Endothelial cell (in vitro differentiated cells): ENCODE measurements at regions not wholly inside any gene's neighbourhood (a gene's known extent, or its start where the extent isn't known, plus 50 kb on each side); places are given as distances from the start of the nearest gene placed in this dataset.
A peak's percentile ranks its signal among the peaks of the same experiment; 100 is the strongest.

Experiments used
- DNase-seq: peaks from one replicate; pipeline ENCODE4 v3.0.0; 2021; ENCODE audit warnings: low spot score
- H3K27ac Mint-ChIP-seq: one replicate; pipeline ENCODE4 v1.8.0; 2021; ENCODE audit warnings: mixed read lengths, inconsistent platforms; ENCODE audit not compliant: unreplicated experiment
- H3K27me3 Mint-ChIP-seq: one replicate; pipeline ENCODE4 v1.8.0; 2021; ENCODE audit warnings: mild to moderate bottlenecking, moderate library complexity, mixed read lengths, inconsistent platforms; ENCODE audit not compliant: unreplicated experiment
- H3K36me3 Mint-ChIP-seq: one replicate; pipeline ENCODE4 v1.8.0; 2021; ENCODE audit warnings: mild to moderate bottlenecking, low read depth, mixed read lengths, inconsistent platforms; ENCODE audit not compliant: unreplicated experiment
- H3K4me1 Mint-ChIP-seq: one replicate; pipeline ENCODE4 v1.8.0; 2021; ENCODE audit warnings: mild to moderate bottlenecking, mixed read lengths, inconsistent platforms; ENCODE audit not compliant: unreplicated experiment
- H3K4me3 Mint-ChIP-seq: one replicate; pipeline ENCODE4 v1.8.0; 2021; ENCODE audit warnings: mild to moderate bottlenecking, mixed read lengths, inconsistent platforms; ENCODE audit not compliant: unreplicated experiment
- H3K9me3 Mint-ChIP-seq: one replicate; pipeline ENCODE4 v1.8.0; 2021; ENCODE audit warnings: mixed read lengths, inconsistent platforms; ENCODE audit not compliant: unreplicated experiment
- CTCF ChIP-seq: fragments of 200-600 bp; sonication (generic); IDR thresholded peaks from one replicate; pipeline ENCODE4 v1.5.0; 2021; ENCODE audit warnings: antibody characterized with exemption; ENCODE audit not compliant: unreplicated experiment

DNA sequence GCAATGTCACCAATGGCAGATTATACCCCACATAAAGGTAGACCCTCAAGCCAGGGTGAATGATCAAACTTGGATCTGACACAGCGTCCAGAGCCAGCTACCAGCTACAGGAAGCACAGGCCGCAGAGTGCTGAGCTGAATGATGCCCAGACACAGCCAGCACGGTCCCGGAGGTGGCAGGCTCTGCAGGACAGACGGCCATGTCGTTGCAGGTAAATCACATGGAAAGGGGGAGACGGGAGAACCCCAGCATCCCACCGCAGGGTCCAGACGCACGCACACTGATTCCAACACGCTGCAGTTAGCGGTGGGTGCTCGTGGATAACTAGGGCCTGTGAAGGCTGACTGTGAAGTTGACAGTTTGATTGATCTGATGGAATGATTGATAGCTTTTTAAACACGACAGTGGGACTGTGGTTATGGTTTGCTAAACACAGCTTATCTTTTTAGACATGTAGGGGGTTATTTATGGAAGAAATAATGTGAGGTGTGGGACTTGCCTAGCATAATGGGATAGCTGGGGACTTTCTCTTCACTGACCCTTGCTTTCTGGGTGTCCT, 228.5 kb downstream of the ERMARD start:
- Mint-ChIP-seq H3K27ac (no peak overlapping the region), H3K4me3 (no peak overlapping the region), H3K9me3 (no peaks in the 10 kb centered on the region), H3K36me3 (no peaks in the 10 kb centered on the region), H3K27me3 (peaks cover 2% of the 10 kb centered on the region), H3K4me1 (no peaks in the 10 kb centered on the region)
- TF ChIP-seq CTCF: no peak
- DNase-seq: no peak

DNA sequence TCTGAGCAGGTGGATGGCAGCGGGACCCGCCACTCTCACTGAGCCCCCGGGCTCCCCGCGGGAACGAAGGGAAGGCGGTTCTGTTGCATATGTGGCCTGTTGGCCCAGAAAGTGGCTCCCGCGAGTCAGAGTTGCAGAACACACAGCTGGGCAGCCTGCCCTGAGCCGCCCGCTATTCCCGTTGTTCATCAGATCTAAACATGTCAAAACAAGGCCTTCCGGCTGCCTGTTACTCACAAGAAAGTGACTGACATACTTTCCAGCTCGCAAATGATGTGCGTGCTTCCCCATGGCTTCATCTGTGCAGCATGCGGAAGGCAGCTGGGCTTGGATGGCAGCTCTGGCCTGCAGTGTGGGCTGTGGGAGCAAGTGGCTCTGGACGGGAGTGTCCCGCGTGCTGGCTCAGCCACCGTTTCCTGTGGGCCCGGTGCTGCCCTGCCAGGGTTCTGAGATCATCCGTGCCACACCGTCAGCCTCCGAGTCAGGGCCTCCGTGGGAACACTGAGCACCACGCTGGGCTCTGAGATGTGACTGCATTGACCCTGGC, 227.3 kb downstream of the ERMARD start:
- no peaks in the 10 kb centered on the region for H3K4me1 Mint-ChIP-seq

GRCh38 chr6:169977434-169978265, 226.2 kb downstream of the ERMARD start:
- no peak for TF ChIP-seq CTCF
- Mint-ChIP-seq H3K9me3 (no peaks in the 10 kb centered on the region), H3K4me3 (no peak overlapping the region), H3K27ac (no peak overlapping the region), H3K4me1 (no peaks in the 10 kb centered on the region), H3K36me3 (no peaks in the 10 kb centered on the region), H3K27me3 (peaks cover 2% of the 10 kb centered on the region)
- no peak for DNase-seq

More for the DNA sequence above, 227.3 kb downstream of the ERMARD start:
- TF ChIP-seq CTCF: no peak
- Mint-ChIP-seq H3K36me3 (no peaks in the 10 kb centered on the region), H3K4me3 (no peak overlapping the region), H3K27me3 (peaks cover 2% of the 10 kb centered on the region), H3K9me3 (no peaks in the 10 kb centered on the region), H3K27ac (no peak overlapping the region)
- DNase-seq: no peak

DNA sequence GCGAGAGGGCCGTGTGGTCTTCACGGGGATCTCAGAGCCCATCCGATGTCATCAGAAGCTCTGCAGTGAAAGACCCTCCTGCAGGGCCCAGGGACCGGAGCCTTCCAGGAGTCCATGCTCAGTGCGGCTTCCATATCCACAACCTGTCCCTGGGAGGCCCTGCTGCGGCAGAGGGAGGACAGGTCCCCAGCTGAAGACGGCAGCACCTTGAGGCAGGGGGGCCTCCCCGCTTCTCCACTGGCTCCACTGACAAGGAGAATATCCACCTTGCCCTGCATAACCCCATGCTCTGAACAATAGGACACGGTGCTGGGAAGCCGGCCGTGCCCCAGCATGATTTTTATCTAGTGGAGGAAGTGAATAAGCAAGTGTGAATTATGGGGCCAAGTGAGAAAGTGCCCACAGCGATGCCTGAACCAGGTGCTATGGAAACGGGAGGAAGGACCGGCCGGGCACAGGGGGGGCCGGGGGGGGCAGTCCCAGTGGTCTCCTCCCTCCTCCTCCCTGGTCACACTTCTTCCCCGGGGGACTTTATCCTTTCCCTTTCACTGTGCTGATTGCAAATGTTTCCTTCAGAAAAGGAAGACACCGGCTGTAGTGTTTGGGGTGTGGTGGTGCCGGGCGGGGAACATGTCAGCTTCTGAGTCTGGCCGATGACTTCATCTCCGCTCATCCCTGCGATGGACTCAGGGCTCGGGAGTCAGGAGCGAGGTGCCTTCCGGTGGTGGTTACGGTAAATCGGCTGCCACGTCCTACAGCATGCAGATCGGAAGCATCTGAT, 225.1 kb downstream of the ERMARD start:
- H3K9me3 Mint-ChIP-seq: no peaks in the 10 kb centered on the region
- H3K36me3 Mint-ChIP-seq: no peaks in the 10 kb centered on the region
- H3K4me3 Mint-ChIP-seq: no peak overlapping the region
- no peak for DNase-seq
- TF ChIP-seq CTCF: no peak
- H3K27ac Mint-ChIP-seq: peak overlapping the region; percentile 16
- H3K4me1 Mint-ChIP-seq: no peaks in the 10 kb centered on the region
- peaks cover 8% of the 10 kb centered on the region for H3K27me3 Mint-ChIP-seq
